K562 (cell line): ENCODE measurements at regions not wholly inside any gene's neighbourhood (a gene's known extent, or its start where the extent isn't known, plus 50 kb on each side); places are given as distances from the start of the nearest gene placed in this dataset.

Experiments used
- KDM1A ChIP-seq, 2 experiments: fragments of 450-650 bp; IDR thresholded peaks; 2 replicates each; pipeline ENCODE4 v1.6.1; 2016; ENCODE audit warnings: mild to moderate bottlenecking in 2 of 2
- MAFF ChIP-seq: IDR thresholded peaks from 2 replicates; pipeline ENCODE4 v1.6.1; 2012; ENCODE audit warnings: low read length, improper control_type of control experiment
- POLR2A ChIP-seq: fragments of 450-650 bp; conservative IDR thresholded peaks from 2 replicates; pipeline ENCODE4 v1.6.1; 2016
- SAFB2 ChIP-seq: fragments of 200-400 bp; formaldehyde crosslinking; IDR thresholded peaks from 2 replicates; pipeline ENCODE4 v1.6.1; 2018; ENCODE audit warnings: borderline replicate concordance, low read length, low read depth, moderate library complexity; ENCODE audit not compliant: severe bottlenecking
- SIRT6 ChIP-seq: IDR thresholded peaks from one replicate; pipeline ENCODE4 v1.6.1; 2012; ENCODE audit warnings: low read depth, mild to moderate bottlenecking, control low read depth, inconsistent platforms, low read length, moderate library complexity
- SMAD3 ChIP-seq: fragments of 450-650 bp; formaldehyde crosslinking; conservative IDR thresholded peaks from 2 replicates; pipeline ENCODE4 v1.4.0; 2020; ENCODE audit warnings: mild to moderate bottlenecking
- TCF7L2 ChIP-seq: fragments of 150-350 bp; IDR thresholded peaks from 2 replicates; pipeline ENCODE4 v1.6.1; 2016; ENCODE audit warnings: low read depth, mild to moderate bottlenecking, low read length, moderate library complexity
- YY1 ChIP-seq, 3 experiments: IDR thresholded peaks; 2 replicates each; pipeline ENCODE4 v1.6.1; 2011; ENCODE audit warnings: low read length in 2 of 3, mild to moderate bottlenecking in 2 of 3, moderate library complexity in 2 of 3, borderline replicate concordance in 1 of 3, control low read depth in 1 of 3, low read depth in 1 of 3; ENCODE audit not compliant: insufficient read depth in 3 of 3, insufficient replicate concordance in 2 of 3, control insufficient read depth in 1 of 3, insufficient read length in 1 of 3; ENCODE audit errors: extremely low read depth in 1 of 3
- ZNF282 ChIP-seq: sonication (generic); formaldehyde crosslinking; IDR thresholded peaks from 2 replicates; pipeline ENCODE4 v1.8.1; 2023; ENCODE audit warnings: missing genetic modification reagents
- ZNF586 ChIP-seq: fragments of 450-650 bp; formaldehyde crosslinking; conservative IDR thresholded peaks from 2 replicates; pipeline ENCODE4 v1.4.0; 2020; ENCODE audit warnings: mild to moderate bottlenecking, moderate library complexity
- TF ChIP-seq, protein P1 (sequence below), 3 experiments: IDR thresholded peaks in 2 of 3; conservative IDR thresholded peaks in 1 of 3; 2 replicates each; pipeline ENCODE4 v1.5.1; 2011 to 2012; ENCODE audit warnings: low read length in 3 of 3, mild to moderate bottlenecking in 3 of 3, control low read depth in 2 of 3, improper control_type of control experiment in 1 of 3, inconsistent platforms in 1 of 3, low read depth in 1 of 3, mixed read lengths in 1 of 3, moderate library complexity in 1 of 3; ENCODE audit not compliant: insufficient read depth in 2 of 3
- TF ChIP-seq, protein P2 (sequence below): fragments of 250-450 bp; sonication (Bioruptor Pico); IDR thresholded peaks from 2 replicates; pipeline ENCODE4 v1.8.0; 2022; ENCODE audit warnings: moderate library complexity, mild to moderate bottlenecking, inconsistent platforms

DNA sequence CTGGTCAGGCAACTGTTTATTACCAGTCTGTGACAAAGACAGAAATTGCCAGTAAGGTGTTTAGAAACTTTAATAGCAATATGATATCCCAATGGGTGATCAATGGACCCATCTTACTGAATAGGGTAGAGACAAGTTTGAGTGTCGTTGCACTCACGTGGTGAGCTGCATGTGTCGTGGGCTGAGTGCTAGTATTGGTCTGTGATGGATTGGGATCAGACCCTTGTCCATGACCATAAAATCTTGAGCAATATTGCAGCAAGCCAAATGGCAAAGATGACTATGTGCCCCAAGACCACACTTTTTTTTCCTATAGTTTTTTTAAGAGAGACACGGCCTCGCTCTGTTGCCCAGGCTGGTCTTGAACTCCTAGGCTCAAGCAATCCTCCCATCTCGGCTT is 114.5 kb downstream of the PALM2AKAP2 start:
- TF ChIP-seq, protein P1, sequence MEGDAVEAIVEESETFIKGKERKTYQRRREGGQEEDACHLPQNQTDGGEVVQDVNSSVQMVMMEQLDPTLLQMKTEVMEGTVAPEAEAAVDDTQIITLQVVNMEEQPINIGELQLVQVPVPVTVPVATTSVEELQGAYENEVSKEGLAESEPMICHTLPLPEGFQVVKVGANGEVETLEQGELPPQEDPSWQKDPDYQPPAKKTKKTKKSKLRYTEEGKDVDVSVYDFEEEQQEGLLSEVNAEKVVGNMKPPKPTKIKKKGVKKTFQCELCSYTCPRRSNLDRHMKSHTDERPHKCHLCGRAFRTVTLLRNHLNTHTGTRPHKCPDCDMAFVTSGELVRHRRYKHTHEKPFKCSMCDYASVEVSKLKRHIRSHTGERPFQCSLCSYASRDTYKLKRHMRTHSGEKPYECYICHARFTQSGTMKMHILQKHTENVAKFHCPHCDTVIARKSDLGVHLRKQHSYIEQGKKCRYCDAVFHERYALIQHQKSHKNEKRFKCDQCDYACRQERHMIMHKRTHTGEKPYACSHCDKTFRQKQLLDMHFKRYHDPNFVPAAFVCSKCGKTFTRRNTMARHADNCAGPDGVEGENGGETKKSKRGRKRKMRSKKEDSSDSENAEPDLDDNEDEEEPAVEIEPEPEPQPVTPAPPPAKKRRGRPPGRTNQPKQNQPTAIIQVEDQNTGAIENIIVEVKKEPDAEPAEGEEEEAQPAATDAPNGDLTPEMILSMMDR (IDR thresholded peaks at IDR 0.05 in 2 of 3, conservative IDR thresholded peaks at IDR 0.05 in 1 of 3; ENCODE audit: insufficient read depth in 2 of 3, low read depth in 1 of 3, low read length in 3 of 3), result no peak
- TF ChIP-seq, protein P2, sequence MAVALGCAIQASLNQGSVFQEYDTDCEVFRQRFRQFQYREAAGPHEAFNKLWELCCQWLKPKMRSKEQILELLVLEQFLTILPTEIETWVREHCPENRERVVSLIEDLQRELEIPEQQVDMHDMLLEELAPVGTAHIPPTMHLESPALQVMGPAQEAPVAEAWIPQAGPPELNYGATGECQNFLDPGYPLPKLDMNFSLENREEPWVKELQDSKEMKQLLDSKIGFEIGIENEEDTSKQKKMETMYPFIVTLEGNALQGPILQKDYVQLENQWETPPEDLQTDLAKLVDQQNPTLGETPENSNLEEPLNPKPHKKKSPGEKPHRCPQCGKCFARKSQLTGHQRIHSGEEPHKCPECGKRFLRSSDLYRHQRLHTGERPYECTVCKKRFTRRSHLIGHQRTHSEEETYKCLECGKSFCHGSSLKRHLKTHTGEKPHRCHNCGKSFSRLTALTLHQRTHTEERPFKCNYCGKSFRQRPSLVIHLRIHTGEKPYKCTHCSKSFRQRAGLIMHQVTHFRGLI, result no peak
- TF ChIP-seq ZNF282, result no peak
- TF ChIP-seq YY1 (IDR thresholded peaks at IDR 0.05; ENCODE audit: borderline replicate concordance in 1 of 3, control insufficient read depth in 1 of 3, extremely low read depth in 1 of 3, insufficient read depth in 3 of 3, insufficient read length in 1 of 3, insufficient replicate concordance in 2 of 3, low read depth in 1 of 3, low read length in 2 of 3), result no peak
- no peak for TF ChIP-seq POLR2A
- TF ChIP-seq MAFF, result no peak
- TF ChIP-seq KDM1A (IDR thresholded peaks at IDR 0.05), result no peak
- no peak for TF ChIP-seq SMAD3 (CRISPR knock-in tag)
- TF ChIP-seq SIRT6, result no peak
- TF ChIP-seq ZNF586 (CRISPR knock-in tag), result no peak
- TF ChIP-seq SAFB2, result no peak
- TF ChIP-seq TCF7L2, result no peak
